IMR-90 (cell line): ENCODE measurements at regions not wholly inside any gene's neighbourhood (a gene's known extent, or its start where the extent isn't known, plus 50 kb on each side); places are given as distances from the start of the nearest gene placed in this dataset.
"Not testable (repeated sequence)": the region's sequence is repeated elsewhere in the genome, so short reads cannot be mapped to it uniquely, and the experiment has no call there.

ENCODE experiments used
- ATAC-seq: fragments of 200-7000 bp; cut with Tn5 transposase; 2 replicates; pipeline ENCODE4 v1.9.1; 2020; ENCODE audit warnings: low read depth, mild to moderate bottlenecking, moderate library complexity
- BruUV-seq: library from RNA; stranded (reverse); fragments of 400-500 nt; replicated peaks from 2 replicates; lab custom pipeline; 2021; lab: Mats Ljungman, UMichigan
- CTCF ChIA-PET: fragments of 300-600 bp; formaldehyde crosslinking; extraction: SDS; loops from one replicate; lab custom pipeline; 2021; ENCODE audit warnings: antibody characterized with exemption; lab: Yijun Ruan, JAX
- POLR2A ChIA-PET: fragments of 300-600 bp; sonication (Branson Sonifier 250); formaldehyde crosslinking; loops from one replicate; lab custom pipeline; 2022; ENCODE audit warnings: antibody characterized with exemption; ENCODE audit not compliant: unreplicated experiment; lab: Charles Lee
- DNase-seq: peaks from one replicate; pipeline ENCODE4 v3.0.0; 2013
- H2AFZ ChIP-seq: replicated peaks from 2 replicates; pipeline ENCODE3; 2013; ENCODE audit warnings: low read length, mild to moderate bottlenecking; ENCODE audit not compliant: poor library complexity
- H2AK5ac ChIP-seq: 2 replicates; pipeline ENCODE4 v1.6.1; 2013; ENCODE audit warnings: low read depth, low read length, inconsistent platforms
- H2AK9ac ChIP-seq: replicated peaks from 2 replicates; pipeline ENCODE3; 2013; ENCODE audit warnings: mild to moderate bottlenecking, low read depth, low read length, moderate library complexity; ENCODE audit not compliant: poor library complexity
- H2BK120ac ChIP-seq: 2 replicates; pipeline ENCODE4 v1.6.1; 2013; ENCODE audit warnings: low read depth, low read length, inconsistent platforms
- H2BK15ac ChIP-seq: 3 replicates; pipeline ENCODE4 v1.6.1; 2013; ENCODE audit warnings: low read depth, low read length, inconsistent platforms
- H2BK20ac ChIP-seq: 2 replicates; pipeline ENCODE4 v1.6.1; 2013; ENCODE audit warnings: low read depth, mild to moderate bottlenecking, inconsistent platforms, low read length, moderate library complexity
- H2BK5ac ChIP-seq: 2 replicates; pipeline ENCODE4 v1.6.1; 2013; ENCODE audit warnings: mild to moderate bottlenecking, low read depth, low read length, inconsistent platforms; ENCODE audit not compliant: poor library complexity, severe bottlenecking
- H3K14ac ChIP-seq: replicated peaks from 2 replicates; pipeline ENCODE4 v1.6.1; 2013; ENCODE audit warnings: low read depth, low read length, inconsistent platforms
- H3K18ac ChIP-seq: 2 replicates; pipeline ENCODE4 v1.6.1; 2013; ENCODE audit warnings: low read depth, low read length, control low read depth
- H3K23ac ChIP-seq: 2 replicates; pipeline ENCODE4 v1.6.1; 2013; ENCODE audit warnings: low read depth, low read length, inconsistent platforms
- H3K27ac ChIP-seq: 2 replicates; pipeline ENCODE4 v1.5.1; 2013; ENCODE audit warnings: mild to moderate bottlenecking, control low read depth, low read length; ENCODE audit not compliant: insufficient read depth
- H3K27me3 ChIP-seq: 2 replicates; pipeline ENCODE4 v1.6.1; 2013; ENCODE audit warnings: low read length; ENCODE audit not compliant: control insufficient read depth, insufficient read depth
- H3K36me3 ChIP-seq: 2 replicates; pipeline ENCODE4 v1.6.1; 2013; ENCODE audit warnings: low read length, mixed read lengths; ENCODE audit not compliant: control insufficient read depth, insufficient read depth
- H3K4ac ChIP-seq: 2 replicates; pipeline ENCODE4 v1.6.1; 2013; ENCODE audit warnings: low read depth, low read length, inconsistent platforms
- H3K4me1 ChIP-seq: 2 replicates; pipeline ENCODE4 v1.6.1; 2013; ENCODE audit warnings: low read length, mixed read lengths; ENCODE audit not compliant: control insufficient read depth, insufficient read depth
- H3K4me2 ChIP-seq: 2 replicates; pipeline ENCODE4 v1.6.1; 2013; ENCODE audit warnings: low read depth, mild to moderate bottlenecking, control low read depth, low read length, moderate library complexity
- H3K4me3 ChIP-seq: 2 replicates; pipeline ENCODE4 v1.5.1; 2013; ENCODE audit warnings: low read depth, mild to moderate bottlenecking, control low read depth, low read length, moderate library complexity; ENCODE audit not compliant: insufficient read depth
- H3K56ac ChIP-seq: 2 replicates; pipeline ENCODE4 v1.6.1; 2013; ENCODE audit warnings: low read length, inconsistent platforms; ENCODE audit not compliant: insufficient read depth; ENCODE audit errors: extremely low read depth
- H3K79me1 ChIP-seq, 2 experiments: 2 replicates each; pipeline ENCODE4 v1.6.1; 2013; ENCODE audit warnings: low read length in 2 of 2, inconsistent platforms in 1 of 2, low read depth in 1 of 2
- H3K9ac ChIP-seq: 2 replicates; pipeline ENCODE4 v1.6.1; 2013; ENCODE audit warnings: low read depth, low read length, control low read depth
- H3K9me1 ChIP-seq: 2 replicates; pipeline ENCODE4 v1.6.1; 2013; ENCODE audit warnings: low read length, inconsistent platforms; ENCODE audit not compliant: insufficient read depth
- H3K9me3 ChIP-seq: 2 replicates; pipeline ENCODE4 v1.6.1; 2013; ENCODE audit warnings: low read length; ENCODE audit not compliant: control insufficient read depth, insufficient read depth
- H4K20me1 ChIP-seq: 2 replicates; pipeline ENCODE4 v1.6.1; 2013; ENCODE audit warnings: low read length, inconsistent platforms; ENCODE audit not compliant: insufficient read depth
- H4K5ac ChIP-seq: 2 replicates; pipeline ENCODE4 v1.6.1; 2013; ENCODE audit warnings: mild to moderate bottlenecking, low read depth, low read length, control low read depth
- H4K8ac ChIP-seq, 2 experiments: 2 replicates each; pipeline ENCODE4 v1.6.1; 2013; ENCODE audit warnings: low read depth in 2 of 2, low read length in 2 of 2, control low read depth in 1 of 2, inconsistent platforms in 1 of 2
- H4K91ac ChIP-seq: 2 replicates; pipeline ENCODE4 v1.6.1; 2013; ENCODE audit warnings: low read depth, low read length, inconsistent platforms; ENCODE audit not compliant: insufficient read depth
- WGBS, 2 experiments: methylation state at CpG; one replicate each; pipeline versions ENCODE4 v1.1.5 to v1.1.7; 2013; ENCODE audit warnings: missing lambda C conversion rate in 2 of 2; ENCODE audit not compliant: insufficient read length in 1 of 2; ENCODE audit errors: extremely low coverage in 2 of 2; 5-methylcytosine and 5-hydroxymethylcytosine counted together
- dilution Hi-C: fragments of 300-500 bp; cut with HindIII; formaldehyde crosslinking; loops from one replicate; pipeline ENCODE4 v1.14.3; 2018; ENCODE audit warnings: low sequenced_read_pairs; ENCODE audit not compliant: unreplicated experiment
- in situ Hi-C: fragments of 300-500 bp; cut with MboI; formaldehyde crosslinking; loops from 3 replicates; pipeline ENCODE4 v1.14.3; 2019; ENCODE audit warnings: low sequenced_read_pairs, inconsistent platforms, mixed read lengths
- intact Hi-C: fragments of 100-400 bp; cut with micrococcal nuclease; formaldehyde crosslinking; loops from 2 replicates; pipeline ENCODE4 v1.10.0; 2022

GRCh38 chr20:29120088-29120487 lies 2137.4 kb upstream of the DEFB115 start:
- H3K56ac ChIP-seq, H3K4ac ChIP-seq, H3K14ac ChIP-seq, H3K27me3 ChIP-seq, H2AFZ ChIP-seq, dilution Hi-C loops, H2AK5ac ChIP-seq, H3K4me3 ChIP-seq, H2BK5ac ChIP-seq, H3K18ac ChIP-seq, H3K9ac ChIP-seq, CTCF ChIA-PET, H4K8ac ChIP-seq, H4K5ac ChIP-seq, H3K27ac ChIP-seq, H3K23ac ChIP-seq, BruUV-seq, H4K20me1 ChIP-seq, DNase-seq, H3K9me1 ChIP-seq, intact Hi-C loops, H2BK20ac ChIP-seq, H3K4me2 ChIP-seq, POLR2A ChIA-PET, H3K79me1 ChIP-seq, ATAC-seq, in situ Hi-C loops, H2BK120ac ChIP-seq, H3K4me1 ChIP-seq, H4K91ac ChIP-seq, H2AK9ac ChIP-seq, H3K36me3 ChIP-seq, H2BK15ac ChIP-seq: not testable (repeated sequence)
- H3K9me3 ChIP-seq: peaks cover 21% of the 10 kb centered on the region
- WGBS, 2 experiments: 43% methylated on average over 4 of the region's 8 CpGs; no CpG with 5 or more reads in 1 of the 2 experiments

- in situ Hi-C loops, H2BK15ac ChIP-seq, H2BK5ac ChIP-seq, ATAC-seq, H3K56ac ChIP-seq, H4K91ac ChIP-seq, dilution Hi-C loops, H3K18ac ChIP-seq, H3K4ac ChIP-seq, H4K5ac ChIP-seq, H3K9me1 ChIP-seq, CTCF ChIA-PET, H3K4me3 ChIP-seq, H3K9ac ChIP-seq, intact Hi-C loops, H2AK5ac ChIP-seq, H3K23ac ChIP-seq, H3K79me1 ChIP-seq, H3K27ac ChIP-seq, DNase-seq, H3K14ac ChIP-seq, H4K20me1 ChIP-seq, H3K36me3 ChIP-seq, H3K27me3 ChIP-seq, H4K8ac ChIP-seq, H2BK20ac ChIP-seq, POLR2A ChIA-PET, H3K4me1 ChIP-seq, H2AFZ ChIP-seq, H2AK9ac ChIP-seq, BruUV-seq, H2BK120ac ChIP-seq, H3K4me2 ChIP-seq: not testable (repeated sequence)
- no CpG with 5 or more reads among the region's 2 CpGs for WGBS, 2 experiments
- peaks cover 21% of the 10 kb centered on the region for H3K9me3 ChIP-seq
Measured at GRCh38 chr20:29120575-29120974, 2136.9 kb upstream of the DEFB115 start.
